SU-DHL-6 (cell line): ENCODE measurements at regions not wholly inside any gene's neighbourhood (a gene's known extent, or its start where the extent isn't known, plus 50 kb on each side); places are given as distances from the start of the nearest gene placed in this dataset.

Experiments
- CTCF ChIP-seq: fragments of 200-600 bp; sonication (generic); IDR thresholded peaks from one replicate; pipeline ENCODE4 v1.5.1; 2017; ENCODE audit warnings: antibody characterized with exemption, mild to moderate bottlenecking, low read length, moderate library complexity; ENCODE audit not compliant: insufficient read depth, poor library complexity, severe bottlenecking
- EZH2phosphoT487 ChIP-seq: fragments of 200-600 bp; sonication (generic), shearing (Covaris generic); conservative IDR thresholded peaks from 2 replicates; pipeline ENCODE4 v1.6.1; 2018; ENCODE audit warnings: mild to moderate bottlenecking, antibody characterized with exemption, low read length, moderate library complexity, mixed read lengths

GRCh38 chr15:31866248-31866647, 164.1 kb upstream of the CHRNA7 start:
- TF ChIP-seq CTCF (no peak), EZH2phosphoT487 (no peak)
